Stimulated activated CD4-positive, alpha-beta T cell treated with anti-CD3 and anti-CD28 coated beads, Interleukin-4, amount 100 ng/mL, for 24 hours (primary cell): ENCODE measurements at regions not wholly inside any gene's neighbourhood (a gene's known extent, or its start where the extent isn't known, plus 50 kb on each side); places are given as distances from the start of the nearest gene placed in this dataset.
"Not testable (repeated sequence)": the region's sequence is repeated elsewhere in the genome, so short reads cannot be mapped to it uniquely, and the experiment has no call there.

Experiments used
- DNase-seq: peaks from one replicate; pipeline ENCODE4 v3.0.0-alpha.2; 2020

DNA sequence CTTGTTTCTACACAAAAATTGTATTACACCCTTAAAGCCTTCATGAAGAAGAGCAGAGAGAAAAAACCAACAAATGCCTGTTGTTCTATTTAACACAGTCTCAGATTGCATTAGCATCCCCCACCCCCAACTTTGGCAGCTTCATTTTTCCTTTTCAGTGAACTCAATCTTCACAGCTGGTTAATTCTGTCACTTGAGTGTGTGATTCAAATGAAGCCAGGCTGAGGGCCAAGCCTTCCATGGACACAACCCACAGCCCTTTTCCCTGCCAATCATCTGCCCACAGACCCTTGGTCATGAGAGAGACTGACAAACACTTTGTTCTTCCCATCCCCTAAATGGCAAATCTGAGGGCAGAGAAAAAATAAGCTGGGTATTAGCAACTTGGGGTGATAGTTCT, 217.5 kb upstream of the NMUR2 start:
- no peak for DNase-seq

DNA sequence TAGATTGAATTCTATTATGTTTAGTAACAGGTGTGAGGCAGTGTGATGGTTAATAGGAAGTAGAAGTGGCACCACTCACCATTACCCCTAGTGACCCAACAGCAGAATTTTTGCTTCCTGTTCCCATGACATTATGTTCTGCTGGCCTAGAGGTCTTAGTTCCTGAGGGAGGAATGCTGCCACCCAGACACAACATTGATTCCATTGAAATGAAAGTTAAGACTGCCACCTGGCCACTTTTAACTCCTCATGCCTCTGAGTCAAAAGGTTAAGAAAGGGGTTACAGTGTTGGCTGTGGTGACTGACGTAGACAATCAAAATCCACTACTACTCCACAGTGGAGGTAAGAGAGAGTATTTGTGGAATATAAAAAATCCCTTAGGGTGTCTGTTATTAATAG, 218.9 kb upstream of the NMUR2 start:
- DNase-seq, result no peak

DNA sequence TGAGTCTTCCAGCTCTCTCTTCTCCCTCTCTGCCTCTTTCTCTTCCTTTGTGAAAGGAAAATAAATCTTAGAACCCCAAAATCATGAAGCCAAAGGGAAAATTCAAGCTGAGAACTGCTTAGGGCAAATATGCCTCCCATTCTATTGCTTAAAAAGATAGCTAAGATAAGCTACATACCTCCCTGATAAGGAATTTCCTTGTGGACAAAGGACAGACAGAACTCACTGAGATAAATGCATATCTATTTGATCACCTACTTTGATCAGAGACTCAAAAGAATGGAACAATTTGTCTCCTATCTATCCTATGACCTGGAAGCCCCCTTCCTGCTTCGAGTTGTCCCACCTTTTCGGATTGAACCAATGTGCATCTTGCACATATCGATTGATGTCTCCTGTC, 220.6 kb upstream of the NMUR2 start:
- no peak for DNase-seq

DNA sequence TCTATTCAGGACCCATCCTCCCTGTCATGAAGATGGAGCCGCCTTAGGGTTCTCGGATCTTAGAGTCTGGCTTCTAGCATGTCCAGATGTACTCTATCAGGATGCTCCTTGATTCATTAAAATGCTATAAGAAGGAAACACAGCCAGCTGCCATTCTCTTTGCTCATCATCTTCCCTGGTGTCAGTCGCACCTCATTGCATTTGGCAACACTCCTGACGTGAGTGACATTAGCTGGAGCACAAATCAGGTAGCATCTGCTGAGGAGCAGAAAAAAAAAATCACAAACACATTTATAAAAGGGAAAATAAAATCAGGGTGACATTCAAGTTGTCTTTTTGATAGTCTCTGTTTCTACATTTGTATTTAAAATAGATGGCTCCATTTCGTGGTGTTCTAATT, 226.1 kb upstream of the NMUR2 start:
- no peak for DNase-seq

DNA sequence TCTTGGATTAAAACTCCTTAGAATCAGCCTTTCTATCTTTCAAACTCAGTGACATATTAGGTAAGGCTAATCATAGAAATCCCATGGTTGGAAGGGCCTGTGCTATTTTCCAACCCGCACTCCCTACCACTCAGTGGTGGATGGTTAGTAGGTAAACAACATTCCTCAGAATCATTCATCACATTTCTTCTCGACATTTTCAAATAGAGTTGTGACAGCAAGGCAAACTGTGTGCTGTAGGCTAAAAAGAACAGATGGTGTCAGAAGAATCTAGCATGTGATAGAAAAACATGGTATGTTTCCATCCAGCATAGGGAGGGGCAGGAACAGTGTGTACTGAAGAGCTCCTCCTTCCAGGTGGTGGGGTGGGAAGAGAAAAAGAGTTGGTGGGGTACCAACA, 227.3 kb upstream of the NMUR2 start:
- DNase-seq, result no peak

- no peak for DNase-seq
These were observed 229.5 kb upstream of the NMUR2 start for GRCh38 chr5:152634586-152634985.

GRCh38 chr5:152638996-152639552, 234.0 kb upstream of the NMUR2 start:
- DNase-seq, result no peak

DNA sequence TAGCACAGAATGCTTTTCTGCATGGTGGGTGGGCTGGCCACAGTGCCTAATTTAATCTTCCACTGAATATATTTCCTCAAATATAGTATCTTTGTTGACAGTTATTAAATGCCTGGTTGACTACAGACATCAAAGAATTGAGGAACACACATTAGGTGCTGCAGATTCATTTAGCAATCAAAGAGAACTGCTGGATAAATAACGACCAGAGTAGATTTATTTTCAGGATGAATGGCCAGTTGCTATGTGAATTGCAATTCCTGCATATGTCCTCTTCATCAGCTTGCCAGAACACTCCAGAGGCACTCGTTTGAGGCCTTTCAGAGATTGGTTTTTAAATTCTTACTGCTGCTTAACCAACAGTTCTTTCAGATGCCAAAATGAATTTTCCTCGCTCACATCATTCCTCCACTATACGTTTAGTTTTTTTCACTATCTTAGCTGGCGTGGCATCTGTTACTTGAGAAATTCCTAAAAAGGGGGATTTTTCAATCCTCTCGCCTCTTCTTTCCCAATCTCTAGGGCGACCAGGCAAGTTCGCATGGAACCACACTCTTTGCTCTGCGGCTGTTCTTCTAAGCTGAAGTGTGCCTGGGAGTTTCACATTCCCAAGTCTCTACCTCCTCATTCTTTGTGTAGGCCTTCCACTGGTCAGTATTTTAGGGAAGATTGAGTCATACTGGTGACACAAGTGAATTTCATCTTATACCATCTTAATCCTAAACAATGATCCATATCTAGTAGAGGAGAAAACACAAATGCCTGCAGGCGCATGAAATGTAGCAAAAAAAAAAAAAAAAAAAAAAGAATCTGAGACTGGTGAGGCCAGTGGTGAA, 237.1 kb upstream of the NMUR2 start:
- no peak for DNase-seq

- DNase-seq, result no peak
These were observed 237.8 kb upstream of the NMUR2 start for GRCh38 chr5:152642880-152643279.

DNA sequence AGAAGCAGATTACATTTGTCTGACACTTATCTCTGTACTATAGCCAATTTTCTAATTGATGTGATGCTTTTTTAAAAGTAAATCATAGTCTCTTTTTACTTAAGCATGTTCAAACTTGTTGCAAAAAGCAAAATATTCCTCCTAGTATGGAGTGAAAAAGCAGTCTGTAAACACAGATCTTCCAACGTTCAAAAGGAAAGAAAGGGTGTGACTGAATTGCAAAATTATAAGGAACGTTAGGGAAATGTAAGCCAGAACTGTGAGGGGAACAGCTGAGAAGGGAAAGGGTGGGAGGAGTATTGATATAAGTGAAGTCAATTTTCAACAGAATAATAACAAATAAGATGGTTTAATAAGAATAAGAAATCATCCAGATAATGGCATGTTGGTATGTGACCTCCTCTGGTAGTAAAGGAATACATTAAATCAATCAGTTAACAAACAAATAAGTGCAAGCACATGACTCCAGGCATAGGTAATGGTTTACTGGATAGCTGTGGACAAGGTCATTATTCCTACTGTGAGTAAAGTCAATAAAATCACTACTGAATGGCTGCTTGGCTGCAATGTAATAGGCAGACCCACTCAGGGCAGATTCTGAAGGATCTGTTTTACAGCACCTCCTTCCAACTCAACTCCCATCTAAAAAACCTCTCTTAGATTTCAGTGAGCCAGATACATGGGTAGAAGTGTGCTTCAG, 239.1 kb upstream of the NMUR2 start:
- DNase-seq, result no peak

- no peak for DNase-seq
These were observed 244.5 kb upstream of the NMUR2 start for GRCh38 chr5:152649609-152650008.

DNA sequence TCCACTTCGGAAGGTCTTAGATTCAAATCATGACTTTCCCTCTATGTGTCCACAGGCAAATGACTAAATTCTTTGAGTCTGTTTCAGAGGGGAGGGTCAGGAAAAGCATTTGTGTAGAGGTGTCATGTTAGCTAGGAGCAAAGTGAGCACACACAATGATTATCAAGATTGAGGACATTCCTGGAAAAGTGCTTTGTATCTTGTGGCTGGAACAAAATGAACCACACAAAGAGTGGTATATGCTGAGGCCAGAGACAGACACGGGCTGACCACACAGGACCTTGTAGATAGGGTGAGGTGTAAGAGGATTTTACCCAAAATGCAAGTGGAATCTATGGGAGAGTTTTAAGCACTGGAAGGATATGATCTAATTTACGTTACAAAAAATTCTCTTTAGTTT, 245.3 kb upstream of the NMUR2 start:
- DNase-seq, result no peak

GRCh38 chr5:152659470-152659869, 254.4 kb upstream of the NMUR2 start:
- not testable (repeated sequence) for DNase-seq

DNA sequence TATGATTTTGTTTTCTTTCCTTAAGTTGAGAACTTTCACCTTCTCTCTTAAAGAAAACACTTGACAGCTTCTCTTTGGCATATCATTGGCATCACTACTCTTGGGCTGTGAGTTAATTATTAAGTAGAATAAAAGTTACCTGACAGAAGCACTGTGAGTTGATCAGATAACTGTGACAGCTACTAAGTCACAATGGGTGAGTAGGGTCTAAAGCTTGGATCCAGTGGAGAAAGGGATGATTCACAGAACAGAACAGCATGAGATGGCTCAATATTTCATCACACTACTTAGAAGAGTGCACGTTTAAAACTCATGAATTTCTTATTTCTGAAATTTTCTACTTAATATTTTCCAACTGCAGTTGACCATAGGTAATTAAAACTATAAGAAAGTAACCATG, 268.5 kb upstream of the NMUR2 start:
- no peak for DNase-seq

DNA sequence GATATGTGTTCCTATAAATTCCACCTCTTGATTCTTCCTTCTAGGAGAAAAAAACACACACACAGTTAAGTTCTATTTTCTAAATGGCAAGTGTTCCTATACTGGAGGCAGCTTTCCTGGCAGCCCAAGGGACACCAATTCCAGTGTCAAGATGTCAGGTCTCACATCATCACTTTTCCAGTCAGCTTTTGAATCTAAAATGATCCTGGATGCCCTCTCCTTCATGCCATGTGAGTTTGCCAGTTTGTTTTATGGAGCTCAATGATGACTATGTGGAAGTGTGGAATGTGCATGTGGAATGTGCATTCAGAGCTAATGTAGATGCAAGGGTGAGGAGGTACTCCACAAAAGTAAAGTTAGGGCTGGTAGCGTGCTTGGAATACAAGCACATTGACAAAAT, 269.3 kb upstream of the NMUR2 start:
- no peak for DNase-seq

- DNase-seq, result no peak
These were observed 271.1 kb upstream of the NMUR2 start for GRCh38 chr5:152676196-152676595.

- no peak for DNase-seq
These were observed 278.1 kb upstream of the NMUR2 start for GRCh38 chr5:152683205-152683604.

DNA sequence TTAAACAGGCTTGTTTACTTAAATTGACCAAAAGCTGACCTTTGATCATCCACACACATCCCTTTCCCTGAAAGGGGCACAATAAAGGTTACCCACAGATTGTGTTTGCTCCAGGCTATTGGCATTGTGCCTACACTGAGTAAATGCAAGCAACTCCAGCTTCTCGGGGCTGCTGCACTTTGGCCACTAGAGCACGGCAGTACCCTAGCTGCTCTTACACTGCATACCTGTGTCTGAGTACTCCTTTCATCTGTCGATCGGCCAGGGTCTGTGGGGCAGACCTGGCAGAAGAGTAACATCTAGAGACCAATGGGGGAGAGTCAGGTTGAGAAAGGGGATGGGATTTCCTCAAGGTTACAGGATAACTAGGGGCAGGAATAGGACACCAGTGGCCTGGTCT, 281.9 kb upstream of the NMUR2 start:
- DNase-seq, result no peak

- no peak for DNase-seq
These were observed 283.6 kb upstream of the NMUR2 start for GRCh38 chr5:152688561-152689249.

- no peak for DNase-seq
These were observed 284.2 kb upstream of the NMUR2 start for GRCh38 chr5:152689250-152689711.

- no peak for DNase-seq
These were observed 289.2 kb upstream of the NMUR2 start for GRCh38 chr5:152694231-152694630.

GRCh38 chr5:152701305-152701949, 296.3 kb upstream of the NMUR2 start:
- no peak for DNase-seq

GRCh38 chr5:152704286-152704685, 299.2 kb upstream of the NMUR2 start:
- no peak for DNase-seq
